ENCODE measurements at regions not wholly inside any gene's neighbourhood (a gene's known extent, or its start where the extent isn't known, plus 50 kb on each side); places are given as distances from the start of the nearest gene placed in this dataset.
"Not testable (repeated sequence)": the region's sequence is repeated elsewhere in the genome, so short reads cannot be mapped to it uniquely, and the experiment has no call there.

DNA sequence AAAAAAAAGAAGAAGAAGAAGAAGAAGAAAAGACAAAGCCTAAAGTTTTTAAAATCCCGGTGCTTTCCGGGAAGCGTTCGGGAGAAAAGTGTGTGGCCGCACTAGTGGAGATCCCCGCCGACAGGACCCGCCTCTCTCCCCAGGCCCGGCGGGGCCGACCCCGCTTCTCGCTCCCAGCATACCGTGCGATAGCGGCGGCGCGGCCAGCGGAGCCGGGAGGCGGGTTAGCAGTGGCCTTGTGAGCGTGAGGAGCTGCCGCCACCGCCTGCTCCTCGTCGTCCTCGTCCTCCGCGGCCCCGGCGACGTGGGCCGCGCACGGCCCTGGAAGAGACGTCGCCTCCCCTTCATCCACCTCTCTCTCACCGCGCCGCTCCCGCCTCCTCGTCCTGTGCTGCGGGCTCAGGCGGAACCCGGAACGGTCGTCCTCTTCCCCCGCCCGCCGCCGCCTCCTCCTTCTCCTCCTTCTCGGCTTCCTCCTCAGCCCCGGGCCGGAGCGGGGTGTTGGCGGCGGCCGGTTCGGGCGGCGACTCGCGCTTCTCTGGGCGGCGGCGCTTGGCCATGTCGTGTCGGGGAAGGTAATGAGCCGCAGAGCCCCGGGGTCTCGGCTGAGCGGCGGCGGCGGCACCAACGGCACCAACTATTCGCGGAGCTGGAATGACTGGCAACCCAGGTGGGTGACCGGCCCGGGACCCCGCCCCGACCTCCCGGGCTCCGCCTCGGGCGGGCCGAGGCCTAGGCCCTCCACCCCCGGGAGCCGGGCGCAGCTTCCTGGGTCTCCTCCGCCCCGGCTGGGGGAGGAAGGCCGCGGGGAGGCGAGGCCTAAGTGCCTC, 62.6 kb upstream of the CDR2 start:
- H3K9me3 Mint-ChIP-seq (ENCODE audit: unreplicated experiment); H3K4me1 Mint-ChIP-seq (ENCODE audit: low read depth, unreplicated experiment); H3K36me3 Mint-ChIP-seq (ENCODE audit: unreplicated experiment); H3K27me3 Mint-ChIP-seq (ENCODE audit: unreplicated experiment): not testable (repeated sequence)
- H3K27ac Mint-ChIP-seq (ENCODE audit: unreplicated experiment) = peak overlapping the region; percentile 85
- DNase-seq = peak; percentile 87
- peak overlapping the region; percentile 90 for H3K4me3 Mint-ChIP-seq (ENCODE audit: unreplicated experiment)

DNA sequence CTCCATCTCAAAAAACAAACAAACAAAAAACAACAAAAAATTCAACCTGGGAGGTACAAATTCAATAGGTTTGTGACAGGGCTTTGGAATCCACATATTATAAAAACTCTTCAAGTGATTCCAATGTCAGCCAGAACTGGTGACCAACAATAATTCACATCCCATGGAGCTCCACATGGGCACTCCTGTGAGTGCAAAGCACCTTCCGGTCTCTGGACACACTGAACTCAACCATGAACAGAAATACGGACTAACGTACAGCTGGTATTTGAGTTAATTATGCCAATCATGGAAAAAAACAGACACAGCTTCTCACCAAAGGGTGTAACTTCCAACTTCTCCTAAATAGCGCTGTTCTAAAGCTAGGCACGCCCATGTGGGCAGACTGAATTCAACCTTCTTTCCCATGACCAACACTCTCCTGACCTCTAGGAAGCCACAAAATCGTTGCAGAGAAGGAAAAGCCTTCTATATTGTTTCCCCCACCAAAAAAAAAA, 62.0 kb upstream of the CDR2 start:
- H3K36me3 Mint-ChIP-seq (ENCODE audit: unreplicated experiment); DNase-seq; H3K9me3 Mint-ChIP-seq (ENCODE audit: unreplicated experiment); H3K27me3 Mint-ChIP-seq (ENCODE audit: unreplicated experiment); H3K4me1 Mint-ChIP-seq (ENCODE audit: low read depth, unreplicated experiment): not testable (repeated sequence)
- Mint-ChIP-seq H3K4me3 (ENCODE audit: unreplicated experiment) (peak overlapping the region; percentile 90), H3K27ac (ENCODE audit: unreplicated experiment) (peak overlapping the region; percentile 85)

DNA sequence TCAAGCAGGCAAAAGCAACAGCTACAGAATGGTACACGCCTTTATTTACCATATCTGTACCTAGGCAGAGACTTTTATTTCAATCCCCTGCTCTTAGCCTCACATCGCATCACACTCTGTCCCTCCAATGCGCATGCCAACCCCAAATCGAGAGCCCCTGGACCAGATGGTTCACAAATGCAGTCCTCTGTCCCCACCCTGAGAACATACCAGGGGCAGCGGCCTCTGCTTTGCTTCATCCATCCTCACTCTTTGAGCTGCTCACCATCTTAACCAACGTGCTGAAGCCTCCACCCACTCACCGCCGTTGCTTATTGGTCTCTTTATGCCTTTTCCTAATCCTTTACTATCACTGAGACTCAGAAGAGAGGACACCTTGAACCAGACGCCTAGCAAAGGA, 56.9 kb upstream of the CDR2 start:
- H3K27ac Mint-ChIP-seq (ENCODE audit: unreplicated experiment); H3K4me1 Mint-ChIP-seq (ENCODE audit: low read depth, unreplicated experiment); H3K27me3 Mint-ChIP-seq (ENCODE audit: unreplicated experiment); H3K36me3 Mint-ChIP-seq (ENCODE audit: unreplicated experiment); DNase-seq; H3K9me3 Mint-ChIP-seq (ENCODE audit: unreplicated experiment); H3K4me3 Mint-ChIP-seq (ENCODE audit: unreplicated experiment): not testable (repeated sequence)

DNA sequence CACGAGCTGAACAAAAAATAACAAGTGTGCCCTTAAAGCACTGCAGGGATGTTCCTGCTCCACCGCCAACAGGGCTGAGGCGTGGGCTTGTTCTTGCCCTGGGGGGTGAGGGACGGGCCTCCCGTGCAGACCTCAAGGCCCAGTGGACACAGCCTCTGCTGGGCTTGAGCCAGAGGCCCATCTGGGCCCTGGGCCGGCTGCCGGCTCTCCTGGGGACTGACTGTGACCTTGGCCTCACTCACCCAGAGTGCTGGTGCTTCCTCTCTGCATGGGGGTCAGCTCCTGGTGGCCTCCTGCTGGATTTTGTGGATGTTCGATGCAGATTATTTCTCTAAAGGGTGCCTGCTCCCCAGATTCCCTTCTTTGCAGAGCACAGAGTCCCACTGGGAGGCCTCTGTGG, 54.2 kb upstream of the CDR2 start:
- peaks cover 3% of the 10 kb centered on the region for H3K27me3 Mint-ChIP-seq (ENCODE audit: unreplicated experiment)
- TF ChIP-seq, protein P1, sequence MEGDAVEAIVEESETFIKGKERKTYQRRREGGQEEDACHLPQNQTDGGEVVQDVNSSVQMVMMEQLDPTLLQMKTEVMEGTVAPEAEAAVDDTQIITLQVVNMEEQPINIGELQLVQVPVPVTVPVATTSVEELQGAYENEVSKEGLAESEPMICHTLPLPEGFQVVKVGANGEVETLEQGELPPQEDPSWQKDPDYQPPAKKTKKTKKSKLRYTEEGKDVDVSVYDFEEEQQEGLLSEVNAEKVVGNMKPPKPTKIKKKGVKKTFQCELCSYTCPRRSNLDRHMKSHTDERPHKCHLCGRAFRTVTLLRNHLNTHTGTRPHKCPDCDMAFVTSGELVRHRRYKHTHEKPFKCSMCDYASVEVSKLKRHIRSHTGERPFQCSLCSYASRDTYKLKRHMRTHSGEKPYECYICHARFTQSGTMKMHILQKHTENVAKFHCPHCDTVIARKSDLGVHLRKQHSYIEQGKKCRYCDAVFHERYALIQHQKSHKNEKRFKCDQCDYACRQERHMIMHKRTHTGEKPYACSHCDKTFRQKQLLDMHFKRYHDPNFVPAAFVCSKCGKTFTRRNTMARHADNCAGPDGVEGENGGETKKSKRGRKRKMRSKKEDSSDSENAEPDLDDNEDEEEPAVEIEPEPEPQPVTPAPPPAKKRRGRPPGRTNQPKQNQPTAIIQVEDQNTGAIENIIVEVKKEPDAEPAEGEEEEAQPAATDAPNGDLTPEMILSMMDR (IDR thresholded peaks at IDR 0.05; ENCODE audit: partially characterized antibody, unreplicated experiment) = no peak
- peaks cover 4% of the 10 kb centered on the region for H3K36me3 Mint-ChIP-seq (ENCODE audit: unreplicated experiment)
- H3K4me3 Mint-ChIP-seq (ENCODE audit: unreplicated experiment) = no peak overlapping the region
- H3K4me1 Mint-ChIP-seq (ENCODE audit: low read depth, unreplicated experiment) = peaks cover 4% of the 10 kb centered on the region
- no peaks in the 10 kb centered on the region for H3K9me3 Mint-ChIP-seq (ENCODE audit: unreplicated experiment)
- DNase-seq = peak; percentile 32
- no peak overlapping the region for H3K27ac Mint-ChIP-seq (ENCODE audit: unreplicated experiment)

DNA sequence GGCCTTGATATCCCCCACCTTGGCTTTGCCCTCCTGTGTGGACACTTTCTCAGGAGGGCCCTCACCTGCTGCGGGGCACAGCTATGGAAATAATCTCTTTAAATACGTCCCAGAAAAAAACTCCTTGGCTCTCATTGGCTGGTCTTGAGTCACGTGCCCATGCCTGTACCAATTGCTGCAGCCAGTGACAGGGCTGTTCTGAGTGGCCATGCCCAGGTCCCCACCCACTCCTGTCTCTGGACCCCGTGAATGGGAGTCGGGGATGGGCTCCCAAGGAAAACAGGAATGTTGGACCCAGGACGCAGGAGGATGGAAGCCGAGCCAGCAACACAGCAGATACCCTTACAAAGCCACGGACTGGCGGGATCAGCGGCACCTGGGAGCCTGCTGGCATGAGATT, 53.1 kb upstream of the CDR2 start:
- H3K36me3 Mint-ChIP-seq (ENCODE audit: unreplicated experiment) = peaks cover 4% of the 10 kb centered on the region
- no peak overlapping the region for H3K4me3 Mint-ChIP-seq (ENCODE audit: unreplicated experiment)
- peaks cover 3% of the 10 kb centered on the region for H3K27me3 Mint-ChIP-seq (ENCODE audit: unreplicated experiment)
- peaks cover 4% of the 10 kb centered on the region for H3K4me1 Mint-ChIP-seq (ENCODE audit: low read depth, unreplicated experiment)
- no peak overlapping the region for H3K27ac Mint-ChIP-seq (ENCODE audit: unreplicated experiment)
- TF ChIP-seq, protein P1 (IDR thresholded peaks at IDR 0.05; ENCODE audit: partially characterized antibody, unreplicated experiment) = no peak
- no peaks in the 10 kb centered on the region for H3K9me3 Mint-ChIP-seq (ENCODE audit: unreplicated experiment)
- DNase-seq = no peak

DNA sequence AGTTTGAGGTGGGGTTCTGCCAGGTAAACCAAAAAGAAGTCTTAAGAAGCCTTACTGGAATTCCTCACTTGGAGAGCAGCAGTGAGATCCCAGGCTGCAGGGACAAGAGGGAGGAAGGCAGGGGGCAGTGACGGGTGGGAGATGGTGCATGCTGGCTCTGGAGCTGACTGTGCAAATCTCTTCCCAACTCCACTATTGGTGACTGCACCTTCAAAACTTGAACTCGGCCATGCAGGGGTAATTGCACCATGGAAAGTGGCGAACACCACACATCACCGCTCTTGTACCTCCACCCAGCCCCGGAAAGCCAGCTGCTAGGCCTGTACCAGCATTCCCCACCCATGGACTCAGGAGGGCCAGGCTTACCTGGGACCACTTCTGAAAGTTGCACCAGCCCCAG, 51.4 kb upstream of the CDR2 start:
- Mint-ChIP-seq H3K27me3 (ENCODE audit: unreplicated experiment) (peaks cover 3% of the 10 kb centered on the region), H3K27ac (ENCODE audit: unreplicated experiment) (no peak overlapping the region), H3K4me3 (ENCODE audit: unreplicated experiment) (no peak overlapping the region), H3K36me3 (ENCODE audit: unreplicated experiment) (peaks cover 4% of the 10 kb centered on the region), H3K9me3 (ENCODE audit: unreplicated experiment) (no peaks in the 10 kb centered on the region), H3K4me1 (ENCODE audit: low read depth, unreplicated experiment) (peaks cover 4% of the 10 kb centered on the region)
- TF ChIP-seq, protein P1 (IDR thresholded peaks at IDR 0.05; ENCODE audit: partially characterized antibody, unreplicated experiment) = no peak
- DNase-seq = no peak
